ENCODE measurements at regions not wholly inside any gene's neighbourhood (a gene's known extent, or its start where the extent isn't known, plus 50 kb on each side); places are given as distances from the start of the nearest gene placed in this dataset.

DNA sequence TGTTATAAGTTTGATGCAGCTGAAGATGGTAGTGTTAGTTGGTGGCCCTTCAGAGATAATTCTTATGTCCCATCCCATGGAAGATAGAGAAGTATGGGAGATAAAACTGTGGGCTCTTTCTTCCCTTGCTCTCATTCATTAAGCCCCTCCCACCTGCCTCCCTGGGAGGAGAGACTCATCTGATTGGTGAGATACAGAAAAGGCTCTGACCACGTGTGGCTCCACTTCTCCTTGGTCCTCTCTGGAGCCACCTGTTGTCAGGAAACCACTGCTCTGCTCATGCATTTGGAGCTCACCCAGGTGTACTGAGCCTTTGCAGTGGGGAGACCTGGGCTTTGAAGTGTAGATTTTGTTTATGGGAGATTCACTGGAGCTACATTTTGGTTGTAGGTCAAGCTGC lies 293.2 kb upstream of the RASGRP1 start:
- H3K9me3 ChIP-seq, result no peaks in the 10 kb centered on the region
- H3K27ac ChIP-seq, result no peak overlapping the region
- H3K27me3 ChIP-seq, result no peaks in the 10 kb centered on the region
- DNase-seq (no peak), ATAC-seq (no peak)
- TF ChIP-seq, protein P1, sequence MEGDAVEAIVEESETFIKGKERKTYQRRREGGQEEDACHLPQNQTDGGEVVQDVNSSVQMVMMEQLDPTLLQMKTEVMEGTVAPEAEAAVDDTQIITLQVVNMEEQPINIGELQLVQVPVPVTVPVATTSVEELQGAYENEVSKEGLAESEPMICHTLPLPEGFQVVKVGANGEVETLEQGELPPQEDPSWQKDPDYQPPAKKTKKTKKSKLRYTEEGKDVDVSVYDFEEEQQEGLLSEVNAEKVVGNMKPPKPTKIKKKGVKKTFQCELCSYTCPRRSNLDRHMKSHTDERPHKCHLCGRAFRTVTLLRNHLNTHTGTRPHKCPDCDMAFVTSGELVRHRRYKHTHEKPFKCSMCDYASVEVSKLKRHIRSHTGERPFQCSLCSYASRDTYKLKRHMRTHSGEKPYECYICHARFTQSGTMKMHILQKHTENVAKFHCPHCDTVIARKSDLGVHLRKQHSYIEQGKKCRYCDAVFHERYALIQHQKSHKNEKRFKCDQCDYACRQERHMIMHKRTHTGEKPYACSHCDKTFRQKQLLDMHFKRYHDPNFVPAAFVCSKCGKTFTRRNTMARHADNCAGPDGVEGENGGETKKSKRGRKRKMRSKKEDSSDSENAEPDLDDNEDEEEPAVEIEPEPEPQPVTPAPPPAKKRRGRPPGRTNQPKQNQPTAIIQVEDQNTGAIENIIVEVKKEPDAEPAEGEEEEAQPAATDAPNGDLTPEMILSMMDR (IDR thresholded peaks at IDR 0.05), result no peak
- H3K4me1 ChIP-seq, result peaks cover 0 to 12% (median 0%) of the 10 kb centered on the region in 9 donors
- intact Hi-C loops (cut with DNase I), result no loop called here
- no peaks in the 10 kb centered on the region for H3K36me3 ChIP-seq
- WGBS, 2 donors, result 70 to 76% methylated on average over 1 of the region's 1 CpG
- H3K4me3 ChIP-seq, result no peak overlapping the region

- TF ChIP-seq, protein P1 (IDR thresholded peaks at IDR 0.05), result no peak
- intact Hi-C loops (cut with DNase I), result no loop called here
These were observed 295.0 kb upstream of the RASGRP1 start for GRCh38 chr15:38859574-38859973.

GRCh38 chr15:38860253-38860652 lies 295.6 kb upstream of the RASGRP1 start:
- DNase-seq (no peak), ATAC-seq (peak in 1 of 8 donors; percentile 27)
- H3K27ac ChIP-seq, result no peak overlapping the region
- no peak overlapping the region for H3K4me3 ChIP-seq
- H3K9me3 ChIP-seq, result no peaks in the 10 kb centered on the region
- TF ChIP-seq, protein P1 (IDR thresholded peaks at IDR 0.05), result no peak
- intact Hi-C loops (cut with DNase I), result no loop called here
- no peaks in the 10 kb centered on the region for H3K36me3 ChIP-seq
- 67 to 69% methylated on average over 4 of the region's 4 CpGs for WGBS, 2 donors
- H3K27me3 ChIP-seq, result no peaks in the 10 kb centered on the region
- peaks cover 0 to 18% (median 11%) of the 10 kb centered on the region in 9 donors for H3K4me1 ChIP-seq

More at GRCh38 chr15:38859574-38859973, 295.0 kb upstream of the RASGRP1 start:
- ATAC-seq (no peak), DNase-seq (no peak)
- Histone ChIP-seq H3K4me3 (no peak overlapping the region), H3K27me3 (no peaks in the 10 kb centered on the region), H3K27ac (no peak overlapping the region), H3K36me3 (no peaks in the 10 kb centered on the region), H3K4me1 (peaks cover 0 to 12% (median 5%) of the 10 kb centered on the region in 9 donors), H3K9me3 (no peaks in the 10 kb centered on the region)
- 91 to 96% methylated on average over 2 of the region's 2 CpGs for WGBS, 2 donors

GRCh38 chr15:38860674-38861073 lies 296.1 kb upstream of the RASGRP1 start:
- Histone ChIP-seq H3K9me3 (no peaks in the 10 kb centered on the region), H3K4me1 (peaks cover 0 to 20% (median 13%) of the 10 kb centered on the region in 9 donors), H3K4me3 (no peak overlapping the region), H3K27ac (no peak overlapping the region), H3K36me3 (no peaks in the 10 kb centered on the region), H3K27me3 (no peaks in the 10 kb centered on the region)
- intact Hi-C loops (cut with DNase I), result no loop called here
- DNase-seq (no peak), ATAC-seq (no peak)
- TF ChIP-seq, protein P1 (IDR thresholded peaks at IDR 0.05), result no peak

Measured in heart right ventricle (tissue), 16 donors.